ENCODE measurements at regions not wholly inside any gene's neighbourhood (a gene's known extent, or its start where the extent isn't known, plus 50 kb on each side); places are given as distances from the start of the nearest gene placed in this dataset.
A peak's percentile ranks its signal among the peaks of the same experiment; 100 is the strongest.

DNA sequence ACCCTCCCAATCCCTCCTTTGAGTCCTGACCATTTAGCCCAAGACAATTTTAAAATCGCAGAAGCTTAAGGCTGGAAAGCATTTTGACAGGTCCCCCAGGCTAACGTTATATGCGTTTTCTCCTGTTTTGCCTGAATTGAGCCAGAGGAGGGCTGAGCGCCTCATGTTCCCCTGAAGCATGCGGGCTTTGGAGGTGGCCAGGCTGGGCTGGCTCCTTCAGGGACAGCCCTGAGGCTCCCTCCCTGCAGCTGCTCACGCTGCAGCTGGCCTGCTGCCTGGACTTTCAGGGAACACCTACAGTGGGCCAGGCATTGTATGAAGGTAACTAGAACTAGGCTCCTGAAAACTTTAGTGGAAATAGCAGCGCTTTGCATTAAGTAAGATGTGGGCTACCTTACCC is 179.2 kb downstream of the ACKR3 start:
- DNase-seq, result peak; percentile 15

DNA sequence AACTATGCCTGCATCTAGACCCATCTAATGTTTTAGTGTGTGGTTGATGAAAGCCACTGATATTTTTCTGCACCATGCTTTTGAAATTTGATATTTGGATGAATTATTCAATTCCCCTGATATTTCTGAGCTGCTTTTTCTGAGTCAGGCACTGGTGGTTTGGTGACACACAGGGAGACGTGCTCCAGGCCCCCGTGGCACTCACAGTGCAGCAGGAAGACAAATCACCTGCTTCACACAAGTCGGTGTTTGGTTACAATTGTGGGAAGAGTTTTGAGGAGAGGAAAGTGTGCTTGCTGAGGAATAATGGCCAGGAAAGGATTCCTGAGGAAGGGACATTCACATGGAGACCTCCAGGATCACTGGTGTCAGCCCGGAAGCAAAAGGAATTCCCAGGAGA is 179.7 kb downstream of the ACKR3 start:
- no peak for DNase-seq

DNA sequence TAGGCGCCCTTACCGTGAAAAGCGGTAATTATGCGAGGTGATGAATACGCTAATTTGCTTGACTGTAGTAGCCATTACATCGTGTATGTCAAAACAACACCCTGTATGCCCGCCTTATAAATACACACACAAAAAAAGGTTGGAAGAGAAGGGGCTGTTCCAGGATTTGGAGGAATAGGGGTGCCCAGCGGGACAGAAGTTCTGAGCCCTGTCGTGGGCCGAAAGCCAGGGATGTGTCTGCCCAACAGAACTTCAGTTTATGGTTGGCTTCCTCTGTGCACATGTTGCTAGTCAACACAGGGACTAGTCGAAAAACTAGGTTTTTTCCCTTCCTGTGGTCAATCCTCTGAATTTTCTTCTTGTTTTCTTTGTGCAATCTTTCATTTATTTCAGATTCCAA is 182.5 kb downstream of the ACKR3 start:
- no peak for DNase-seq

DNA sequence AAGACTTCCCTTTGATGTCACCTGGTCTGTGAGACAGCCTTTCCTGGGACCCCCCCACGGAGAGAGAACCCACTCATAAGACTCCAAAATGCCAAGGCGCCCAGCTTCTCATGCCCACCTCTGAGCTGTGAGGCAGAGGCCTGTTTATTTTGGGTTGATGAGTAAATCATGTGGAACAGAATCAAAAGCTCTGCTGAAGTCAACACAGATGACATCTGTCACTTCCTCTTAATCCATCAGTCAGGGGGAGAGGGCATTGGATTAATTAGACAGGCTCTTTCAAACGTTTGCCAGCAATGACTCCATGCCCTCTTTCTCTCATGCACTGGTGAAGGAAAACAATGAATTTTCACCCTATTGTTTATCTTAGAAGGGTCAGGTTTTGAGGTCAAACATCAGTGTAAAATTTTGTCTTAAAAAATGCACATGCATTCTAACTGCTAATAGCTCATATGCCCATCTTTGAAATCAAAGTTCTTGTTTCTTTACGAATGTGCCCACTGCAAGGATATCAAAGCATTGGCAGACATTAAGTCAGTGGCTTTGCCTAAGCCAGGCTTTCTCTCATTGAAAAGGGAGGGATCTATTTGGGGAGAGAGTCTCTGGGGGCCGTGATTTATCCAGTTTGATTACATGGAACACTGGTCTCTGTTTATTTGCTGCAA is 184.1 kb downstream of the ACKR3 start:
- peak; percentile 82 for DNase-seq

DNA sequence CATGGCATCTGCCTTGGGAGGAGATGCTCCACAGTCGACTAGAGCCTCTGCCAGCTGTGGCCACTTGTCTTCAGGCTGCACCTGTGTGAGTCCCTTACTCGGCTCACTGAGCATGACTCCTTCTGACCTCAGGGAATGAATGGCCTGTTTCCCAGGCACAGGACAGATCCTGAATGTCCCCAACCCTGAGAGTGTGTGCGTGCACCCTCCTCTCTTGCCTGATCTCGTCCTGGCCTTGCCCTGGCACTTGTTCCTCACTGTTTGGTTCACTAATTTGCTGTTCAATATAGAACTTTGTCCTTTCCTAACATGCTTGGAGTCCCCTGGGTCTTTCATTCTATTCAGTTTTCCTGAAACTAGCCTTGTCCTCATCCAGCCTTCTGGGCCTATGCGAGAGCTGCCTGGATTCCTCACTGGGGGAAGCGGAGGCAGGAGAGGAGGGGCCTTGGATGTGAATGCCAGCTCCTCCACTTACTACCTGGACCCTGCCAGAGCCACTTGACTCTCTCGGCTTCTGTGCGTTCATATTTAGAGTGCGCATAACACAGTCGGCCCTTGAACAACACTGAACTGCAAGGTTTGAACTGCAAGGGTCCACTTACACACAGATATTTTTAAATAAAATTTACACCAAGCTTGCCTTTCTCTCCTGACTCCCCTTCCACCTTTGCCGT is 184.8 kb downstream of the ACKR3 start:
- DNase-seq, result peak; percentile 75

DNA sequence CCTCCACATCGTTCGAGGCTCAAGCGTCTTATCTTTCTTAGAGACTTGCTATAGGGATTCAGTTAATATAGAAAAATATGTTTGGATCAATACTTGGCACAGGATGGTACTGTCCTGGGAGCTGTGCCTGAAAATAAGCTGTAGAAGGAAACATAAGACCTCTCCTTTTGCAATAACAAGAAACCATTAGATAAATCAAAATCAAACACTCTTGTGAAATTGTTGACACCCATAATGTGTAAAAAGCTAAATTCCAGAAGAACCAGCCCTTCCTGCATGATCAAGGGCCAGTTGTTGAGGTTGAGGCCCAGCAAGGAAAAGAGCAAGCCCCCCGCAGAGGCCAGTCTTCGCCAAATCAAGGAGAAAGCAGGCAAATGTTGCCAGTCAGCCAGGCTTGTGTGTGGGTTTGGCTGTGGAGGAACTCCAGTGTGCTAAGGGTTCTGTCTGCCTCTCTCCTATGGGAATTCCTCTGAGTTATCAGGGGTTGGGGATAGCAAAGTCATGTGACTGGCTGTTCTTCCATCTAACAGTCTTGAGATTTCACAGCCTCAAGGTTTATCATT is 185.7 kb downstream of the ACKR3 start:
- DNase-seq, result peak; percentile 39

DNA sequence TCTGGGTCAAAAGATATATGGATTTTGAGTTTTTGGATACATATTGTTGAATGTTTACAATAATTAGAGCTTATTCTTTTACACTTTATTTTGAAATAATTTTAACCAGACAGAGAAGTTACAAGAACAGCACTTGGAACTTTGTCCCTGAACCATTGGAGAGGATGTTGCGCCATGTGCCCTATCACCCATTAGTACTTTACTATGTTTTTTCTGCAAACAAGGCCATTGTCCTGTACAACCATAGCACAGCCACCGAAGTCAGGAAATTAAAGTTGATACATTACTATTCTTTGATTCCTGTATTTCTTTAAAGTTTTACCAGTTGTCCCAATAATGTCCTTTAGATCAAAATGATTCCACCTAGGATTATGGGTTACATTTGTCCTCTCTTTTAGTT is 188.8 kb downstream of the ACKR3 start:
- no peak for DNase-seq

DNA sequence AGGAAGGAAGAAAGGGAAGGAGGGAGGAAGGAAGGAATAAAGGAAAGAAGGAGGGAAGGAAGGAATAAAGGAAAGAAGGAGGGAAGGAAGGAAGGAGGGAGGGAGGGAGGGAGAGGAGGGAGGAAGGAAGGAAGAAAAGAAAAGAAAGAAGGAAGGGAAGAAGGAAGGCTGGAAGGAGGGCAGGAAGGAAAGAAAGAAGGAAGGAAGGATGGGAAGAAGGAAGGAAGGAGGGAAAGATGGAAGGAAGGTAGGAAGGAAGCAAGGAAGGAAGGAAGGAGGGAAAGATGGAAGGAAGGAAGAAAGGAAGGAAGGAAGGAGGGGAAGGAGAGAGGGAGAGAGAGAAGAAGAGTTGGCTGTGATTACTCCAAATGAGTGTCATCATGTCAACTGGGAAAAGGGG is 190.6 kb downstream of the ACKR3 start:
- DNase-seq, result no peak

DNA sequence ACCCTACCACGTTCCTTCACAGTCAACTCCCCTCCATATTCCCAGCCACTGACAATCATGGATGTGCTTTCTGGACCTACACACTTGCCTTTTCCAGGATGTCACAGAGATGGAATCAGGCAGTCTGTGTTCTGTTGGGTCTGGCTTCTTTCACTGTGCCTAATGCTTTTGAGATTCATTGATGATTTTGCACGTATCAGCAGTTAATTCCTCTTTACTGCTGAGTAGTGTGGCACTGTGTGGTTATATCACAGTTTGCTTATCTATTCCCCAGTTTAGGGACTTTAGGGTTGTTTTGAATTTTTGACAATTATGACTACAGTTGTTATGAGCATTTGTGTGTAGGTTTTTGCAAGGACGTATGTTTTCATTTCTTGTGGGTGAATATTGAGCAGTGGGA is 191.7 kb downstream of the ACKR3 start:
- DNase-seq, result no peak

DNA sequence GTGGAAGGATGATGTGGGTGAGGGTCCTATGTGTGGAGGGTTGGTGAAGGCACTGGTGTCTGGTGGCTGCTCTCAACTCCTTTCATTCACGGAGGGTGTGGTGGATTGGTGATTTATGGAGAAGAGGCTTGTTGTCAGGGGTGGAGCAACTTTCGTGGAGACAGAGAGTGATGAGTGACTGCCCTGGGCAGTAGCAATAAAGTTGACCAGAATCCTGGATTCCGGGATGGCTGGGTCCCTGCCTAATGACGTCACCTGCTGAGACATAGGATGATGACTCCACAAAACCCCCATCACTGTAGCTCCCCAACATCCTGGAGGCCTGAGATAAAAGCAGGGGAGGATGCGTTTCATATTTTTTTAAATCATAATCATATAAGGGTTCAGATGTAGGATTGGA is 193.0 kb downstream of the ACKR3 start:
- no peak for DNase-seq

DNA sequence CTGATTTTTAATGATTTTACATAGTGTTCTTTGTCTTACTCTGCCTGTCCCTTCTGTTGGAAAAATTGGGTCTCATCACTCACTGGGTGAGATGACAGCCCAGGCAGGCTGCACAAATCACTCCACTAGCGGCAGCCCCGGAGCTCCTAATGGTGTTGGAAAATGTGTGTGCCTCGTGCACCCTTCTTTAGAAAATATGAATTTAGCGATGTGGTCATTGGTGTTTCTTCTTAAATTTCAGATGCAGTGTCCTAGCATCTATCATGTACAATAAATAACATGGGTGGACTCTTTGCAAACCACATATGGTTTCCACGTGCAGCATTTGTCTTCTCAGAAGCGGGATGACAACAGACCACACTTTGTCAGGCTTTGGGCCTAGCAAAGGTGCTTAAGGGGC is 194.2 kb downstream of the ACKR3 start:
- DNase-seq, result no peak

DNA sequence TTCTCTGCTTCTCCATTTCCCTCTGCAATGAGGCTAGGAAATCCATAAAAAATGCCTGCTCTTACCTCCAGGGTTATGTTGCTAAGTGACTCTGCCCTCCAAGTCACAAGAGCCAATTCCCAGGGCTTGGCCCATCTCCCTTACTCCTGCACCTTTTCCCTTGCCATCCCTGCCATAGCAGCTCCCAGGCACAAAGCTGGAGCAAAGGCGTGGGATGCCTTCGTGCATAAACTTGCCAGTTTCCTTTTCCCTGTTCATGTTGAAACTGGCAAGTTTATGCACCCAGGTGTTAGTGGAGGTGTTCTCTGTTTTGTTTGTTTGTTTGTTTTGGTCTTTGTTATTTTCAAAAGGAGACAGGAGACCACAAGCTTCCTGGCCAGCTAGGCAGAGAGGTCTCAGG is 195.1 kb downstream of the ACKR3 start:
- DNase-seq, result no peak

DNA sequence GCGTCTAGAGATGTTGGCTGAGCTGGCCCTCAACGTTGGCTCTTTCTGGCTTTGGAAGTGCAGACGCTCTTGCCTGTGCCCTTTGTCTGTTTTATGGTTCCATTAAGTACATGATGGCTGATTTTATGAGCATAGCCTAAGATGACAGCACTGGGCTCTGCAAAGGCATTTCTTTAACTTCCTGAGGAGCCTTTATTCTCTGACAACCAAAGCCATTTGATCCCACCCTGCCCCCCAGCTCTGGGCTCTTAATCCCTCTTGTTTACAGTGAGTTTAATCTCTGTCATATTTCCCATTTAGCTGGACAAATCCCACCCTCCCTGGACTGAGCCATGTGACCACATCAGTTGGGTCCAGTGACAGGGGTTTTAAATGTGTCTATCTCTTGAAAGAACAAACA is 195.9 kb downstream of the ACKR3 start:
- no peak for DNase-seq

DNA sequence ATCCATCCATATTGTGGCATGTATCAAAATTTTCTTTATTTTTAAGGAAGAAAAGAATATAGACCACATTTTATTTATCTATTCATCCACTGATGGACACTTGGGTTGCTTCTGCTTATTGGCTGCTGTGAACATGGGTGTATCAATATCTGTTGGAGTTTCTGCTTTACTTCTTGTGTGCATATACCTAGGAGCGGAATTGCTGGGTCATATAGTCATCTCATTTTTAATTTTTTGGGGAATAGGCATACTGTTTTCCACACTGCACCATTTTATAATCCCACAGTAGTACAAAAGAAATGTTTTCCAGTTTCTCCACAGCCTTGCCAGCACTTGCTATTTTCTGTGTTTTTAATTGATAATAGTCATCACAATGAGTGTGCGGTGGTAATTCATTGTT is 197.2 kb downstream of the ACKR3 start:
- no peak for DNase-seq

DNA sequence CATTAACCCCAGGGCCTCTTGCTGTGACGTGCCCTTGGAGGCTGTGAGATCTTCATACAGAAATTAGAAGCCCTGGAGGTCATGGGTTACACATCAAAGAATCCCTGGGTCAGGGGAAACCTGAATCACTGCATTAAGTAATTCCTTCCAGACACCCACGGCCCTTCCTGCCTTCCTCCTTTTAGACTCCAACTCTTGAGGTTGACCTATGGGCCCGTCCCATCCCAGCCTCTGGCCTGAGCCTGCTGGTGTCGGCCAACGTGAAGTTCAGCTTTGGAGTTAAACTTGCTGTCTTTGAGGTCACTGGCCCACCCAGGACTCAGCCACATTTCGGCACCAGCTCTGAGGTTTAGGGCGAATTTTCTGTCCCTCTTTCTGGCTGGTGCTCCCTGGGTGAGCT is 198.3 kb downstream of the ACKR3 start:
- DNase-seq, result no peak

DNA sequence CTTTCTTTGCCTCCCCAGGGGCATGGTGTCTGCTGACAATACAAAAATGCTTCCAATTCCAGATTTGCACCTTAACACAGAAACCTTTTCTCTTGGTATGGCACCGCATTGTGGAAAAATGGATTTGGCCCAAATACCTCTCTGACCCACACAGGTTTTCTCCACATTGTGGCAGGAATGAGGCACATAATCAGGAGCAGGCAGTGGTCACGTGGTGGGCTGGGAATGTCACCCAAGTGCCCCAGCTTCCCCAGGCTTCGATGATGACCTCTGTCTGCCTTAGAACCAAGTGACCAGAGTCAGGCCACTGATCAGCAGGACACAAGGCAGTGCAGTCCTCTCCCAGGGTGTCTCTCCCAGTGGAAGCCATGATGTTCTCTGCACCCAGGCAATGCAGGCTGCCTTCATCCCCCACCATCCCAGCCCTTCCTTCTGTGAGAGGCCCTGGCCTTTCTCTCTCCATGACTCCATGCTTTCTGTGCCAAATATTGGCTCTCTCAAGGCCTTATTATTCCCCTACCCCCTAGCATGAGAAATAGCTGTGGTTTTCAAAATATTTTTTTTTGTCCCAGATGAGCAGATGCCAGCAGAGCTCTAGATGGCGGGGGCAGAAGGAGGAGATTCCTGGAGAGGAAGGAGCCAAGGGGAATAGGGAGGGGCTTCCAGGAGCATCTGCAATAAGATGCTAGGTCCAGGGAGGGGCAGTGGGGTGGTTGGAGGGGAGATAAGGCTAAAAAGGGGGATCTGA is 198.9 kb downstream of the ACKR3 start:
- no peak for DNase-seq

DNA sequence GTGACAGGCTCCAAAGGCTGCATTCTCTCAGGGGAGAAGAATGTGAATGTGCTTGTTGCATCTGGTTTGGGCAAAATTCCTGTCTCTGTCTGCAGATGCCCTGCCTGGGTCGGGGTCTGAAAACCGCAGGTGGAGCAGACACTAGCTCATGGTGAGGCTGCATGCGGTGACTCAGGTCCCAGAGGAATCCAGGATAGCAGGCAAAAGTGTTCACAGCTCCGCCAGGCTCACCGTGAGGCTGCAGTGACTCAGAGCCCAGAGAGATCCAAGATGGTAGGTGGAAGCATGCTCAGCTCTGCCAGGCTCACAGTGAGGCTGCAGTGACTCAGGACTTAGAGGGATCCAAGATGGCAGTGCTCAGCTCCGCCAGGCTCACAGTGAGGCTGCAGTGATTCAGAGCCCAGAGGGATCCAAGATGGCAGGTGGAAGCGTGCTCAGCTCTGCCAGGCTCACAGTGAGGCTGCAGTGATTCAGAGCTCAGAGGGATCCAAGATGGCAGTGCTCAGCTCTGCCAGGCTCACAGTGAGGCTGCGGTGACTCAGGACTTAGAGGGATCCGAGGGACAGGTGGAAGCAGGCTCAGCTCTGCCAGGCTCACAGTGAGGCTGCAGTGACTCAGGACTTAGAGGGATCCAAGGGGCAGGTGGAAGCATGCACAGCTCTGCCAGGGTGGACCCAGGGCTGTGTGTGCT is 200.5 kb downstream of the ACKR3 start:
- no peak for DNase-seq

DNA sequence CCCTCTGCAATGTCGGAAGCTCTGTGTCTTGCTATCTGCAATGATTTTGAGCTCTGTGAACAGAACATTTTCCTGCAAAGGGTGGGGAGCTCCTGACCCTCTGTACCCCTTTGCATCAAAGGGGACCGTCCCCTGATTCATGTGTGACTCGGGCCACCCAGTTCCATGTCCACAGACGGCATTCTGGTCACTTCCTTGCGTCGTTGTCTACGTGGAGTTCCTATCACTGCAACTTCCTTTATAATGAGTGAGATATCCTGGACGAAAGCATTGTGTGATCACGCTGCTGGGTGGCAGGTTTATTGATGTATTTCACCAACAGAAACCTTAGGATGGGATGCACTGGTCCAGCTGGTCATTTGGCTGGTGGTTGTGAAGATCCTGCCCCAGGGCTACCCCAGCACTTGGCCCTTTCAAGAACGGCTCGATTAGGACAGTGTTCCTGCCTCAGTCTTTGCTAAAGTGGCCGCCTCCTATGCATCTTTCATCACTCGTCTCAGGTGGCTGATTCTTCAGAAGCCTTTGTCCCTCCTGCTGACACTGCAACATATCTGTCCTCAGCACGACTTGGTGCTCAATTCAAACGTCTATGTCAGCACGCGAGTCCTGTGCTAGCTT is 202.7 kb downstream of the ACKR3 start:
- DNase-seq, result no peak

DNA sequence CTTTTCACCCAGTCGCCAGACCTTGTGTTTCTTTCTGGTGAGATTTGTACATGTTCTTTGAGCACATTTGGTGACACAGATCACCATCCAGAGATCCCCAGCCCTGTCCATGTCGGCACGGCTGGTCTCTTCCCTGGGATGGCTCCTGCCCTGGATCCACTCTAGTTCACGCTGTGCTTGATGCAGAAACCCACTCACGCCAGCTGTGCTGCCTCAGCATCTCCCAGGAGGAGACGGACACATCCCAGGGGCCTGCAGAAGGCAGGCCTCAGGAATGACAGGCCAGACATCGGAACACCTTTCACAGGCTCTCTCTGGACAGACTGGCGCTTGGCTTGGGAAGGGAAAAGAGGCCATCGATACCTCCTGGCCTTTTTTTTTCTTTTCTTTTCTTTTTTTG is 203.6 kb downstream of the ACKR3 start:
- DNase-seq, result no peak

DNA sequence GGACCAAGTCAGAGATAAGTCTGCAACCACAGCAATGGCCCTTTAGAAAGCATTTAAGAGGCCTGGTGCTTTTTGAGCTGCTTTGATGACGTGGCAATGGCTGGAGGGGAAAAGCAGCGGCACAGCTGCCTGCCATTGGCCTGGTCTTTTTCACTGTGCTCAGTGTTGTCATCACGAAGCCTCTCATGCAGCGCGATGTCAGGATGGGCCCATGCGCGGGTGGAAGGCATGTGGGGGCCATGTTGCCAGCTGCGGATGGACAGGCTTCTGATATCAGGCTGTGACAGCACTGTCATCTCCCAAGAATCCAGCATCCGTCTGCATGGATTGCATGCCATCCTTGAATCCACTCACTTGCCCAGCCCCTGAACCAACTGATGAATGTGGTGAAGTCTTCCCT is 204.5 kb downstream of the ACKR3 start:
- DNase-seq, result no peak

DNA sequence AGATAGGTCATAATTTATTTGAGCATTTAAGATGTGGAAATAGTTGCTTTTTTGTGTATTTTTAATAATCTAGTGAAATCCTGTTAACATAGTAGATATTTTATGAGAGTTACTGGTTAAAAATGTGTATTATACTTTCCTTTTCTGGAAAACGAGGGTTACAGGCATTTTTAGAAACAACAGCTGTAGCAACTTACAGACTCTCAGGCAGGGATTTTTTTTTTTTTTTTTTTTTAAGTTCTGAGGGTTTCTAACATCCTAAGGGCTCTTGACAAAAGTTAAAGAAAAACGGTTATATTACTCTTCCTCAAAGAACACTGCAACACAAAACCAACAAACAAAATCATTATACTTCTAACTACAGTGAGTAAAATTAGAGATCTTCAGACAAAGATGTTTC is 205.9 kb downstream of the ACKR3 start:
- no peak for DNase-seq

DNA sequence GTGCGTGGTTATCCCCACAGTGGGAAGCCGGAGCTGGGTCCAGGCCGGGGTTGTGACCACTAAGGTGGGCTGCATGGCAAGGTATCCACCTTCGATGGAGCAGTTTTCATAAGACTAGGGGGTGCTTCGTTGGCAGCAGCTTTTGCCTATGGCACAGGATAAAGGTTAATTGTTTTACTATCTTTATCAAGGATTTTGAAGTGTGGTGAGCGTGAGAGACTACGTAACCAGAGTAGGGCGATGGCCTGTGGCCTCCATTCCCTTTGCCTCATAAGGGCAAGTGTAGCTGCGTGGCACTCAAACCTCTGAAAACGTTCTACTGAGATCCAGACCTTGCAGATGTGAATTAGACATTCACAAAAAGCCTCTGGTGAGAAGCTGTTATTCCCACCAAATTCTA is 206.6 kb downstream of the ACKR3 start:
- DNase-seq, result no peak

DNA sequence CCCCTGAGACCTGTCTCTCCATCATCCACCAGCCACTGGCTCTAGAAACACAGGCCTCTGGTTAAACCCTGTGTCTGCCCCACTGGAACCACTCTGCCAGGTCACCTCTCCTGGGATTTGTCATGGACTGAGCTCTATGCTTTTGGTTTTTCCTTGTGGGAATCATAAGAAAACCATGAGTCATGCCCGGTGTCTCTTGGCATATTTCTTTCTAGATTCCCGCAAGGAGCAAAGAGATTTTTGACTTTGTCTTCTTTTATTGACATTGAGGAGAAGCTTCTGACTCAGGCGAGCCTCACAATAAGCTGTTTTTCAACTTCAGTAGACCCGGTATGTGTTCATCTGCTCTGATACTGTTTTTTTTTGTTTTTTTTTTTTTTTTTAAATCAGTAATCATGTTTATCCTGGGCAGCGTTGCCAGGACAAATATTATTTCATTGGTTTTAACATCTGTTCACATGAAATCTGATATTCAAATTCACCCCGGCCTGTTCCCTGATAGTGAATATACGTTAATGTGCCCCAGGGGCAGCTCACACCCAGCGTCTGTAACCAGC is 207.1 kb downstream of the ACKR3 start:
- no peak for DNase-seq

Data from NCI-H2029 treated with DMSO at 0.1 percent for 48 hours (cell line).